ENCODE measurements at regions not wholly inside any gene's neighbourhood (a gene's known extent, or its start where the extent isn't known, plus 50 kb on each side); places are given as distances from the start of the nearest gene placed in this dataset.

DNA sequence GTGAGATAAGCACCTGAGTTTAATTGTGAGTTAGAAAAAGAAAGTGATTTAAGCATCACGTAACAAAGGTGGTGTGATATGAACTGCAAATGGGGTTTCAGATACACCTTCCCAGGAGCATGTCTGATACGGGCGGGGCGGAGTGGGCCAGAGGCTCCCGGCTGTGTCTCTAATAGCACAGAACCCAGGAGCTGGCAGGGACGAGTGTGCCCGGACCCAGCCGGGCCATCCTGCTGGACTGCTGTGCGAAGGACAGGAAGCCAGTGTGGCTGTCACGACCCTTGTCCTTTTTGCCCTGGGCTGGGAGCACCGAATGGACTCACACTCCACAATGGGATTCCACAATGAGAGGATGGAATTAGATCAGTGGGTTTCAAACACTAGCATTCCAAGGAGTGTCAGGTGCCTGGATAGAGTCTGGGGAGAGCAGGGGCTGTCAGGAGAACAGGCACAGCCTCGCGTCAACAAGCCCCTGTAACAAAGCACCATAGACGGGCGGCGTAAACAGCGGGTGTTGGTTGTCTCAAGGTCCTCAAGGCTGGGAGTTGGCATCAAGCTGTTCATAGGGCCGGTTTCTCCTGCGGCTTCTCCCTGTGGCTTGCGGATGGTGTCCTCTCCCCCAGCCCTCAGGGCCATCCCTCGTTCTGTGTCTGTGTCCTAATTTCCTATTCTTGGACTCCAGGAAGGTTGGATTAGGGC, 242.6 kb upstream of the PITRM1 start:
- TF ChIP-seq, protein P1, sequence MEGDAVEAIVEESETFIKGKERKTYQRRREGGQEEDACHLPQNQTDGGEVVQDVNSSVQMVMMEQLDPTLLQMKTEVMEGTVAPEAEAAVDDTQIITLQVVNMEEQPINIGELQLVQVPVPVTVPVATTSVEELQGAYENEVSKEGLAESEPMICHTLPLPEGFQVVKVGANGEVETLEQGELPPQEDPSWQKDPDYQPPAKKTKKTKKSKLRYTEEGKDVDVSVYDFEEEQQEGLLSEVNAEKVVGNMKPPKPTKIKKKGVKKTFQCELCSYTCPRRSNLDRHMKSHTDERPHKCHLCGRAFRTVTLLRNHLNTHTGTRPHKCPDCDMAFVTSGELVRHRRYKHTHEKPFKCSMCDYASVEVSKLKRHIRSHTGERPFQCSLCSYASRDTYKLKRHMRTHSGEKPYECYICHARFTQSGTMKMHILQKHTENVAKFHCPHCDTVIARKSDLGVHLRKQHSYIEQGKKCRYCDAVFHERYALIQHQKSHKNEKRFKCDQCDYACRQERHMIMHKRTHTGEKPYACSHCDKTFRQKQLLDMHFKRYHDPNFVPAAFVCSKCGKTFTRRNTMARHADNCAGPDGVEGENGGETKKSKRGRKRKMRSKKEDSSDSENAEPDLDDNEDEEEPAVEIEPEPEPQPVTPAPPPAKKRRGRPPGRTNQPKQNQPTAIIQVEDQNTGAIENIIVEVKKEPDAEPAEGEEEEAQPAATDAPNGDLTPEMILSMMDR (IDR thresholded peaks at IDR 0.05), result no peak
- no peak for TF ChIP-seq POLR2A (IDR thresholded peaks at IDR 0.05)
